ENCODE measurements at regions not wholly inside any gene's neighbourhood (a gene's known extent, or its start where the extent isn't known, plus 50 kb on each side); places are given as distances from the start of the nearest gene placed in this dataset.

DNA sequence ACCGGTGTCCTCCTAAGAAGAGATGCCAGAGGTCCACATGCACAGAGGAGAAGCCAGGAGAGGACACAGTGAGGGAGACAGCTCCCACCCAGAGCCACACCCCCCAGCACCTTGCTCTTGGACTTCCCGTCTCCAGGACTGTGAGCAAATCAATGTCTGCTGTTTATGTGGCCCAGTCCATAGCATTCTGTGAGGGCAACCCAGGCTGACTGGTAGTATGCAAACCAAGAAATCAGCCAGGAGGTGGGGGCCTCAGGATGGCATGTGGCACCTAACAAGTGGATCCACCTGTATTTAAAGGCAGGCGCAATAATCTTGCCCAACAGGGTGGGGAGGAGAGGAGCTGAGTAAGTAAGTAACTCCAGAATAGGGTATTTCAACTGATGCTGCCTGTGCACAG lies 136.4 kb downstream of the BRD1 start:
- TF ChIP-seq, protein P1, sequence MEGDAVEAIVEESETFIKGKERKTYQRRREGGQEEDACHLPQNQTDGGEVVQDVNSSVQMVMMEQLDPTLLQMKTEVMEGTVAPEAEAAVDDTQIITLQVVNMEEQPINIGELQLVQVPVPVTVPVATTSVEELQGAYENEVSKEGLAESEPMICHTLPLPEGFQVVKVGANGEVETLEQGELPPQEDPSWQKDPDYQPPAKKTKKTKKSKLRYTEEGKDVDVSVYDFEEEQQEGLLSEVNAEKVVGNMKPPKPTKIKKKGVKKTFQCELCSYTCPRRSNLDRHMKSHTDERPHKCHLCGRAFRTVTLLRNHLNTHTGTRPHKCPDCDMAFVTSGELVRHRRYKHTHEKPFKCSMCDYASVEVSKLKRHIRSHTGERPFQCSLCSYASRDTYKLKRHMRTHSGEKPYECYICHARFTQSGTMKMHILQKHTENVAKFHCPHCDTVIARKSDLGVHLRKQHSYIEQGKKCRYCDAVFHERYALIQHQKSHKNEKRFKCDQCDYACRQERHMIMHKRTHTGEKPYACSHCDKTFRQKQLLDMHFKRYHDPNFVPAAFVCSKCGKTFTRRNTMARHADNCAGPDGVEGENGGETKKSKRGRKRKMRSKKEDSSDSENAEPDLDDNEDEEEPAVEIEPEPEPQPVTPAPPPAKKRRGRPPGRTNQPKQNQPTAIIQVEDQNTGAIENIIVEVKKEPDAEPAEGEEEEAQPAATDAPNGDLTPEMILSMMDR (IDR thresholded peaks at IDR 0.05; ENCODE audit: low read depth, low read length): no peak
- TF ChIP-seq POLR2A (IDR thresholded peaks at IDR 0.05; ENCODE audit: extremely low read depth, insufficient read length): no peak

Measured in NB4 (cell line).